GM06990 (cell line): ENCODE measurements at regions not wholly inside any gene's neighbourhood (a gene's known extent, or its start where the extent isn't known, plus 50 kb on each side); places are given as distances from the start of the nearest gene placed in this dataset.

Source experiments
- DNase-seq: peaks from one replicate; pipeline ENCODE4 v3.0.0-alpha.2; 2011; ENCODE audit not compliant: insufficient read length; ENCODE audit errors: extremely low read depth
- H3K27me3 ChIP-seq: replicated peaks from 2 replicates; pipeline ENCODE4 v1.6.0; 2011; ENCODE audit warnings: low read length; ENCODE audit not compliant: control insufficient read depth, insufficient read depth
- H3K36me3 ChIP-seq: 2 replicates; pipeline ENCODE4 v1.5.1; 2011; ENCODE audit warnings: low read length; ENCODE audit not compliant: control insufficient read depth, insufficient read depth
- H3K4me3 ChIP-seq: replicated peaks from 2 replicates; pipeline ENCODE4 v1.5.1; 2011; ENCODE audit warnings: low read depth, mild to moderate bottlenecking, control low read depth, low read length
- TF ChIP-seq, protein P1 (sequence below): IDR thresholded peaks from 2 replicates; pipeline ENCODE4 v1.5.1; 2011; ENCODE audit warnings: low read length, control low read depth, mild to moderate bottlenecking, inconsistent platforms; ENCODE audit not compliant: insufficient read depth, poor library complexity, severe bottlenecking

DNA sequence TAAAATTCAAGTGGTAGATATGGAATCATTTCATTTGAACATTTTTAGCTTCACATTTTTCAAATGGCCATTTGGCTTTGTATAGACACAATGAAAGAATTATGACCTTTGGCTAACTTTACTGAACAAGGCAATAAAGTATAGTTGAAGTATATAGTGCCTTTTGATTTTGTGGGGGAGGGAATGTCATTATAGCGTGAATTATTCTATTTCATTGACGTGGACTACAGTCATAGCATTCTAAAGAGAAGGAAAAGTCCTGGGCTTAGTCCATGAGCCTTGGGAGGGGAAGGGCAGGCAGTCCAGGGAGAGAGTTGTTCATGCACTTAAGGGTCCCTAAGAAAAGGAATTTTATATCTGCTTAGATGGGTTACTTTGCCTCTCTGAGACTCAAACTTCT lies 181.4 kb upstream of the GPR26 start:
- TF ChIP-seq, protein P1, sequence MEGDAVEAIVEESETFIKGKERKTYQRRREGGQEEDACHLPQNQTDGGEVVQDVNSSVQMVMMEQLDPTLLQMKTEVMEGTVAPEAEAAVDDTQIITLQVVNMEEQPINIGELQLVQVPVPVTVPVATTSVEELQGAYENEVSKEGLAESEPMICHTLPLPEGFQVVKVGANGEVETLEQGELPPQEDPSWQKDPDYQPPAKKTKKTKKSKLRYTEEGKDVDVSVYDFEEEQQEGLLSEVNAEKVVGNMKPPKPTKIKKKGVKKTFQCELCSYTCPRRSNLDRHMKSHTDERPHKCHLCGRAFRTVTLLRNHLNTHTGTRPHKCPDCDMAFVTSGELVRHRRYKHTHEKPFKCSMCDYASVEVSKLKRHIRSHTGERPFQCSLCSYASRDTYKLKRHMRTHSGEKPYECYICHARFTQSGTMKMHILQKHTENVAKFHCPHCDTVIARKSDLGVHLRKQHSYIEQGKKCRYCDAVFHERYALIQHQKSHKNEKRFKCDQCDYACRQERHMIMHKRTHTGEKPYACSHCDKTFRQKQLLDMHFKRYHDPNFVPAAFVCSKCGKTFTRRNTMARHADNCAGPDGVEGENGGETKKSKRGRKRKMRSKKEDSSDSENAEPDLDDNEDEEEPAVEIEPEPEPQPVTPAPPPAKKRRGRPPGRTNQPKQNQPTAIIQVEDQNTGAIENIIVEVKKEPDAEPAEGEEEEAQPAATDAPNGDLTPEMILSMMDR, result no peak
- Histone ChIP-seq H3K4me3 (no peak overlapping the region), H3K27me3 (no peaks in the 10 kb centered on the region), H3K36me3 (no peaks in the 10 kb centered on the region)
- DNase-seq, result no peak

DNA sequence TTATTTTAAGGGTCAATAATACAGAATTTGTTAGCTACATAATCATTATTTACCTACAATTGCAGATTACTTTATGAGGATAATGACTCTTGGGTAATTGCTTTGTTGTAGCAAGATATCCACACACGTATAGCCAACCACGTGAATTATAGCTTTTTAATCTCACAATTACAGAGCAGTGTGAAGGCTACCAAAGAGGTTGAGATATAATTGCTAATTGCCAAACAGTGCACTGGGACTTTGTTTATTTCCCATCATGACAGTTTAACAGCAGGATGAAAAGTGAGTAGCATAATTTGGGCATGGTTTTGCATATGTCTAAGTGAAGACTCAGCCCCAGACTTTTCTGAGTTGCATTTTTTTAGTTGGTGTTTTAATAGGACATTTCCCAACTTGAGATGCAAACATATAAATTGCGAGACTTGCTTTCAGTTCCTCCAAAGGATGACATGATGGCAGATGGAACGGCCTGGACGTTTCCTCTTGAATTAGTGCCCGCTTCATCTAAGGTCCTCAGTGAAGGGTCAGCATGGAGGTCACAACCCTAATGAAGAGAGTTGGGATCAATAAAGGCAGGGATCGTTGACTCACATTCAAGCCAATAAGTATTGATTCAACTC lies 180.7 kb upstream of the GPR26 start:
- no peak for DNase-seq
- no peaks in the 10 kb centered on the region for H3K27me3 ChIP-seq
- H3K4me3 ChIP-seq, result no peak overlapping the region
- TF ChIP-seq, protein P1, result no peak
- no peaks in the 10 kb centered on the region for H3K36me3 ChIP-seq

DNA sequence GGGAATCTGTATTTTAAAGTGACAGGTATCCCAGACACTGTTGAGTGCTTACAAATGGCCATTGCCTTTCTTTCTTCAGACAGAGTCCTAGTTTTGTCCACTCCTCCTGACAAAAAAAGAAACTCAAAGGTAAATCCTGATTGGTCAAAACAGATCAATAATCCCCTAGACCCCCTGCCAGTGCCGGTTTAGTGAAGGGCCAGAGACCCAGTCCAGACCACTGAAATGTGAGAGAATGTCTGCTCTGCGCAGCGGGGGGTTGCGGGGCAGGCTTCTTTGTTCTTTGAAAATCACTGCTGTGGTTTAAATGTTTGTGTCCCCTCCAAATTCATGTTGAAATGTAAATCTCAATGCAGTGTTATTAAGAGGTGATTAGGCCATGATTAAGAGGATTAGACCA lies 177.7 kb upstream of the GPR26 start:
- H3K4me3 ChIP-seq, result no peak overlapping the region
- DNase-seq, result no peak
- TF ChIP-seq, protein P1, result no peak
- H3K27me3 ChIP-seq, result no peaks in the 10 kb centered on the region
- peaks cover 1% of the 10 kb centered on the region; the same call in 1 of the 2 replicates for H3K36me3 ChIP-seq

DNA sequence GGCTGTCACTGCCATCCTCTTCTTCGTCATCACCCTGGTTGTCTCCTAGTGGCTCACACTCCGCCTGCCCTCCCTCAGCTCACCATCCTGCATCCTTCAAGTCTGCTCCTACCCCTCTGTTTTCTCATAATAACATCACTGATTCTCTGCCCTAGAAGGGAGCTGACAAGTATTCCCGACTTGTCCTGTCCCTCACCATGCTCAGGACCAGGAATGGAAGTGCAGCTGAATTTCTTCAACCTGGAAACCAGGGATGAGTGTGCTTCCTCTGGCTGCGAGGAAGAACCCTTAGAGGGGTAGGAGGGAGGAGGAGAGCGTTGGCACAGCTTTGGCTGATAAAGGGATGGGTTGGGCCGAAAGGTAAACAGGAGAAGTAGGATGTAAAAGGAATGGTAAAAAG lies 174.8 kb upstream of the GPR26 start:
- Histone ChIP-seq H3K4me3 (no peak overlapping the region), H3K27me3 (no peaks in the 10 kb centered on the region), H3K36me3 (peaks cover 1% of the 10 kb centered on the region; the same call in 1 of the 2 replicates)
- TF ChIP-seq, protein P1, result no peak
- no peak for DNase-seq

DNA sequence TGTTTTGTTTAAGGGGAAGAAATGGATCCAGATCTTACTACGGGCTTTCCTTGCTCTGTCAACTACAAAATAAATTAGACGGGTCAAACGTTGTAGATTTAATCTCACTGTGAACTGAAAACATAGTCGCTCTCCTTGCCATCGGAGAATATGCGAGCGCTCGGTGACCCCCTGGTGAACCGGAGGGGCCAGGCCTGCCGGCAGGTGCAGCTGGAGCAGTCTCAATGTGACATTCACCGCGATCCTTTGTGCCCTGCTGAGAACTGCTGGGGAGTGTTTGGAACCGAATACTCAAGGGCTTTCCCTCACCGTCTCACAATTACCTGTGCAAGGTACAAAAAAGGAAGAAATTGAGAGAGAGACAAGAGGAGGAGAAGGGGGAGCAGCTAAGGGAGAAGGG lies 174.1 kb upstream of the GPR26 start:
- TF ChIP-seq, protein P1, result no peak

More for the DNA sequence above, 174.1 kb upstream of the GPR26 start:
- no peak overlapping the region for H3K4me3 ChIP-seq
- DNase-seq, result no peak
- H3K36me3 ChIP-seq, result peaks cover 1% of the 10 kb centered on the region; the same call in 1 of the 2 replicates
- H3K27me3 ChIP-seq, result no peaks in the 10 kb centered on the region
